ENCODE measurements at regions not wholly inside any gene's neighbourhood (a gene's known extent, or its start where the extent isn't known, plus 50 kb on each side); places are given as distances from the start of the nearest gene placed in this dataset.

- no peak overlapping the region for H3K4me3 ChIP-seq (ENCODE audit: low read depth, low read length)
- TF ChIP-seq CTCF (IDR thresholded peaks at IDR 0.05; ENCODE audit: low read depth, low read length) = no peak
Measured at GRCh38 chr9:30815585-30815984, 1568.9 kb upstream of the ACO1 start.

- H3K4me3 ChIP-seq (ENCODE audit: low read depth, low read length) = no peak overlapping the region
- no peak for TF ChIP-seq CTCF (IDR thresholded peaks at IDR 0.05; ENCODE audit: low read depth, low read length)
Measured at GRCh38 chr9:30845136-30845535, 1539.3 kb upstream of the ACO1 start.

GRCh38 chr9:30846651-30847050 lies 1537.8 kb upstream of the ACO1 start:
- TF ChIP-seq CTCF (IDR thresholded peaks at IDR 0.05; ENCODE audit: low read depth, low read length) = no peak
- no peak overlapping the region for H3K4me3 ChIP-seq (ENCODE audit: low read depth, low read length)

- H3K4me3 ChIP-seq (ENCODE audit: low read depth, low read length) = no peak overlapping the region
- TF ChIP-seq CTCF (IDR thresholded peaks at IDR 0.05; ENCODE audit: low read depth, low read length) = no peak
Measured at GRCh38 chr9:30851600-30851999, 1532.8 kb upstream of the ACO1 start.

GRCh38 chr9:30900706-30901105 lies 1483.7 kb upstream of the ACO1 start:
- no peak for TF ChIP-seq CTCF (IDR thresholded peaks at IDR 0.05; ENCODE audit: low read depth, low read length)

GRCh38 chr9:30913331-30913730 lies 1471.1 kb upstream of the ACO1 start:
- no peak for TF ChIP-seq CTCF (IDR thresholded peaks at IDR 0.05; ENCODE audit: low read depth, low read length)
- H3K4me3 ChIP-seq (ENCODE audit: low read depth, low read length) = no peak overlapping the region

More at GRCh38 chr9:30900706-30901105, 1483.7 kb upstream of the ACO1 start:
- no peak overlapping the region for H3K4me3 ChIP-seq (ENCODE audit: low read depth, low read length)

- H3K4me3 ChIP-seq (ENCODE audit: low read depth, low read length) = no peak overlapping the region
- no peak for TF ChIP-seq CTCF (IDR thresholded peaks at IDR 0.05; ENCODE audit: low read depth, low read length)
Measured at GRCh38 chr9:30915451-30915850, 1469.0 kb upstream of the ACO1 start.

Data from WI38 (cell line).